ENCODE measurements at regions not wholly inside any gene's neighbourhood (a gene's known extent, or its start where the extent isn't known, plus 50 kb on each side); places are given as distances from the start of the nearest gene placed in this dataset.

DNA sequence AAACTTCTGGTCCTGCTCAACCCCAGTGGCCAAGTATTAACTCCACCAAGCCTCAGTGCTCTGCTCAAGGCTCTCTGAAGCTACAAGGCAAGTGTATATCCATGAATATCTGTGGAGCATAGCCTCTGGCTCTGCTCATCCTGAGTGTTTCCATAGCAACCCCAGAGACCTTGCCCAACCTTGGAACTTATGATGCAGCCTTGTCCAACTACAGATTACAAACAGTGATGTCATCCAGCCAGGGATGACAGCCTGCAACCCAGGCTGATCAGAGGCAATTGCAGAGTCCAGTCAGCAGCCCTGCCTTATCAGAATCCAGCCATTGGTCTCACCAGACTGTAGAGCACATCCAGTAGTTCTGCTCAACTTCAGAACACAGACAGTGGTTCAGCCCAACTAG, 65.5 kb upstream of the SPACA1 start:
- no peak for TF ChIP-seq FOXA1 (IDR thresholded peaks at IDR 0.05)
- TF ChIP-seq CTBP1 (IDR thresholded peaks at IDR 0.05; ENCODE audit: borderline replicate concordance): no peak
- TF ChIP-seq FOXK2 (IDR thresholded peaks at IDR 0.05): no peak
- TF ChIP-seq BHLHE40 (IDR thresholded peaks at IDR 0.05; ENCODE audit: borderline replicate concordance): no peak
- TF ChIP-seq NFRKB (IDR thresholded peaks at IDR 0.05): no peak
- TF ChIP-seq ZNF384 (IDR thresholded peaks at IDR 0.05): no peak
- TF ChIP-seq FOXM1 (IDR thresholded peaks at IDR 0.05; ENCODE audit: borderline replicate concordance): no peak

Measured in HEK293T (cell line).